HG02885 (cell line): ENCODE measurements at regions not wholly inside any gene's neighbourhood (a gene's known extent, or its start where the extent isn't known, plus 50 kb on each side); places are given as distances from the start of the nearest gene placed in this dataset.
A peak's percentile ranks its signal among the peaks of the same experiment; 100 is the strongest.
"Not testable (repeated sequence)": the region's sequence is repeated elsewhere in the genome, so short reads cannot be mapped to it uniquely, and the experiment has no call there.

Experiments used
- ATAC-seq: cut with Tn5 transposase; IDR thresholded peaks from one replicate; pipeline ENCODE4 v1.9.1; 2021; ENCODE audit warnings: mild to moderate bottlenecking; ENCODE audit not compliant: unreplicated experiment, poor library complexity

GRCh38 chr6:159642995-159643394, 50.0 kb downstream of the SOD2 start:
- ATAC-seq: no peak

- ATAC-seq: no peak
Measured at GRCh38 chr6:159642481-159642880, 50.6 kb downstream of the SOD2 start.

GRCh38 chr6:159640722-159641482, 52.1 kb downstream of the SOD2 start:
- ATAC-seq: no peak

- no peak for ATAC-seq
Measured at GRCh38 chr6:159640322-159640721, 52.7 kb downstream of the SOD2 start.

- ATAC-seq: no peak
Measured at GRCh38 chr6:159639721-159640120, 53.3 kb downstream of the SOD2 start.

- no peak for ATAC-seq
Measured at GRCh38 chr6:159633196-159633595, 59.8 kb downstream of the SOD2 start.

- ATAC-seq: no peak
Measured at GRCh38 chr6:159631886-159632285, 61.2 kb downstream of the SOD2 start.

- ATAC-seq: no peak
Measured at GRCh38 chr6:159627939-159628338, 65.1 kb downstream of the SOD2 start.

GRCh38 chr6:159626506-159626905, 66.5 kb downstream of the SOD2 start:
- ATAC-seq: not testable (repeated sequence)

GRCh38 chr6:159623156-159623555, 69.9 kb downstream of the SOD2 start:
- ATAC-seq: no peak

- no peak for ATAC-seq
Measured at GRCh38 chr6:159620947-159621346, 72.1 kb downstream of the SOD2 start.

- ATAC-seq: no peak
Measured at GRCh38 chr6:159617444-159617843, 75.6 kb downstream of the SOD2 start.

GRCh38 chr6:159616456-159616855, 76.6 kb downstream of the SOD2 start:
- no peak for ATAC-seq

GRCh38 chr6:159615918-159616317, 77.1 kb downstream of the SOD2 start:
- ATAC-seq: no peak

GRCh38 chr6:159610881-159611280, 82.2 kb downstream of the SOD2 start:
- ATAC-seq: no peak

GRCh38 chr6:159609652-159610178, 83.3 kb downstream of the SOD2 start:
- ATAC-seq: no peak

- peak; percentile 62 for ATAC-seq
Measured at GRCh38 chr6:159608961-159609651, 83.9 kb downstream of the SOD2 start.

- no peak for ATAC-seq
Measured at GRCh38 chr6:159606786-159607185, 86.3 kb downstream of the SOD2 start.

- no peak for ATAC-seq
Measured at GRCh38 chr6:159604443-159604956, 88.5 kb downstream of the SOD2 start.

GRCh38 chr6:159602431-159603041, 90.5 kb downstream of the SOD2 start:
- no peak for ATAC-seq

GRCh38 chr6:159601211-159601610, 91.8 kb downstream of the SOD2 start:
- ATAC-seq: no peak
